DND-41 (cell line): ENCODE measurements at regions not wholly inside any gene's neighbourhood (a gene's known extent, or its start where the extent isn't known, plus 50 kb on each side); places are given as distances from the start of the nearest gene placed in this dataset.

ENCODE experiments used
- CTCF ChIP-seq: IDR thresholded peaks from 2 replicates; pipeline ENCODE4 v1.5.1; 2012; ENCODE audit warnings: borderline replicate concordance, low read length, moderate library complexity, mild to moderate bottlenecking; ENCODE audit not compliant: poor library complexity, severe bottlenecking; ENCODE audit errors: extremely low read depth
- EZH2 ChIP-seq: IDR thresholded peaks from 3 replicates; pipeline ENCODE4 v1.6.1; 2012; ENCODE audit warnings: borderline replicate concordance, low read depth, mild to moderate bottlenecking, moderate library complexity, low read length, inconsistent platforms; ENCODE audit not compliant: severe bottlenecking

- TF ChIP-seq CTCF (no peak), EZH2 (no peak)
Measured at GRCh38 chr2:236738030-236738429, 168.4 kb downstream of the ACKR3 start.
